Activated T-helper 2 cell treated with anti-CD3 and anti-CD28 coated beads, Interferon-gamma antibody, Interleukin-2, Interleukin-4, amounts not matched to agents 10 μg/mL and 5 μg/mL and 100 μg/mL, durations not matched to agents 14 hours and 24 hours and 36 hours (primary cell): ENCODE measurements at regions not wholly inside any gene's neighbourhood (a gene's known extent, or its start where the extent isn't known, plus 50 kb on each side); places are given as distances from the start of the nearest gene placed in this dataset.

Experiments
- DNase-seq: peaks from one replicate; pipeline ENCODE4 v3.0.0; 2021; ENCODE audit warnings: low spot score
- H3K27ac Mint-ChIP-seq: one replicate; pipeline ENCODE4 v1.8.0; 2021; ENCODE audit warnings: mixed read lengths
- H3K27me3 Mint-ChIP-seq: one replicate; pipeline ENCODE4 v1.8.0; 2021; ENCODE audit warnings: low read depth, mixed read lengths
- H3K36me3 Mint-ChIP-seq: one replicate; pipeline ENCODE4 v1.8.0; 2021; ENCODE audit warnings: low read depth, mixed read lengths
- H3K4me1 Mint-ChIP-seq: one replicate; pipeline ENCODE4 v1.8.0; 2021; ENCODE audit warnings: low read depth, mixed read lengths
- H3K4me3 Mint-ChIP-seq: one replicate; pipeline ENCODE4 v1.8.0; 2021; ENCODE audit warnings: low read depth, mild to moderate bottlenecking, moderate library complexity, mixed read lengths
- H3K9me3 Mint-ChIP-seq: one replicate; pipeline ENCODE4 v1.8.0; 2021; ENCODE audit warnings: mixed read lengths
- intact Hi-C: fragments of 100-400 bp; cut with micrococcal nuclease; formaldehyde crosslinking; loops from one replicate; pipeline ENCODE4 v1.15.1; 2023

- Mint-ChIP-seq H3K9me3 (no peaks in the 10 kb centered on the region), H3K4me3 (no peak overlapping the region), H3K27me3 (peaks cover 5% of the 10 kb centered on the region), H3K4me1 (peaks cover 4% of the 10 kb centered on the region), H3K36me3 (no peaks in the 10 kb centered on the region), H3K27ac (no peak overlapping the region)
- intact Hi-C loops, result no loop called here
- DNase-seq, result no peak
Observed at GRCh38 chr9:20023961-20024571, 235.2 kb upstream of the SLC24A2 start.

GRCh38 chr9:20023210-20023905 is 234.5 kb upstream of the SLC24A2 start:
- H3K4me3 Mint-ChIP-seq, result no peak overlapping the region
- H3K4me1 Mint-ChIP-seq, result peaks cover 4% of the 10 kb centered on the region

GRCh38 chr9:20022410-20022809 is 233.6 kb upstream of the SLC24A2 start:
- Mint-ChIP-seq H3K9me3 (no peaks in the 10 kb centered on the region), H3K4me3 (no peak overlapping the region), H3K27me3 (peaks cover 4% of the 10 kb centered on the region), H3K36me3 (no peaks in the 10 kb centered on the region), H3K4me1 (peaks cover 4% of the 10 kb centered on the region), H3K27ac (no peak overlapping the region)
- DNase-seq, result no peak
- intact Hi-C loops, result no loop called here

More at GRCh38 chr9:20023210-20023905, 234.5 kb upstream of the SLC24A2 start:
- no peaks in the 10 kb centered on the region for H3K36me3 Mint-ChIP-seq
- intact Hi-C loops, result no loop called here
- H3K27me3 Mint-ChIP-seq, result peaks cover 5% of the 10 kb centered on the region
- no peaks in the 10 kb centered on the region for H3K9me3 Mint-ChIP-seq
- DNase-seq, result no peak
- H3K27ac Mint-ChIP-seq, result no peak overlapping the region

GRCh38 chr9:20016611-20017010 is 227.8 kb upstream of the SLC24A2 start:
- H3K9me3 Mint-ChIP-seq, result peaks cover 15% of the 10 kb centered on the region
- intact Hi-C loops, result no loop called here
- H3K27ac Mint-ChIP-seq, result no peak overlapping the region
- H3K4me1 Mint-ChIP-seq, result peaks cover 29% of the 10 kb centered on the region
- H3K36me3 Mint-ChIP-seq, result peaks cover 8% of the 10 kb centered on the region
- no peak overlapping the region for H3K4me3 Mint-ChIP-seq
- no peaks in the 10 kb centered on the region for H3K27me3 Mint-ChIP-seq
- no peak for DNase-seq

GRCh38 chr9:20015427-20015931 is 226.6 kb upstream of the SLC24A2 start:
- peak overlapping the region; percentile 48 for H3K27ac Mint-ChIP-seq
- intact Hi-C loops, result no loop called here

GRCh38 chr9:20014168-20014567 is 225.3 kb upstream of the SLC24A2 start:
- no peak for DNase-seq
- H3K9me3 Mint-ChIP-seq, result peaks cover 21% of the 10 kb centered on the region
- intact Hi-C loops, result no loop called here
- H3K27ac Mint-ChIP-seq, result peak overlapping the region; percentile 29
- no peaks in the 10 kb centered on the region for H3K27me3 Mint-ChIP-seq
- H3K36me3 Mint-ChIP-seq, result peaks cover 13% of the 10 kb centered on the region
- H3K4me3 Mint-ChIP-seq, result no peak overlapping the region
- H3K4me1 Mint-ChIP-seq, result peaks cover 29% of the 10 kb centered on the region

More at GRCh38 chr9:20015427-20015931, 226.6 kb upstream of the SLC24A2 start:
- Mint-ChIP-seq H3K4me1 (peaks cover 29% of the 10 kb centered on the region), H3K27me3 (no peaks in the 10 kb centered on the region), H3K9me3 (peaks cover 21% of the 10 kb centered on the region), H3K36me3 (peaks cover 13% of the 10 kb centered on the region), H3K4me3 (no peak overlapping the region)
- DNase-seq, result no peak

GRCh38 chr9:20012232-20012631 is 223.4 kb upstream of the SLC24A2 start:
- DNase-seq, result no peak
- Mint-ChIP-seq H3K27ac (peak overlapping the region; percentile 48), H3K36me3 (peaks cover 13% of the 10 kb centered on the region), H3K4me3 (no peak overlapping the region), H3K9me3 (peaks cover 21% of the 10 kb centered on the region), H3K27me3 (no peaks in the 10 kb centered on the region), H3K4me1 (peaks cover 29% of the 10 kb centered on the region)
- intact Hi-C loops, result no loop called here

DNA sequence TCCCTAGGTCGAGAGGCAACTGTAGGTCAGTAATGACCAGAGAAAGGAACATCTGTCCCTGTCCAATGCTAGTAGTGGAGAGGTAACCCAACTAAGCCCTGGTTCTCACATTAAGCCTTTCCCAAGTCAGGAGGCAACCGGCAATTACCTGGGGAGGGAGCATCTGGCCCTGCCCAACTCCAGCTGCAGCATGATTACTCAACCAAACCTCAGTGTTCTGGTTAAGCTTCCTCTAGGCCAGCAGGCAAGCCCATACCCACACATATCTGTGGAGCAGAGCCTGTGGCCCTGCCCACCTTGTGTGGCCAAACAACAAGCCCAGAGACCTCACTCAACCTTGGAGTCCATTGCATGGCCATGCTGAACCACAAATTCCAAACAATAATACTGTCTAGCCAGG is 220.8 kb upstream of the SLC24A2 start:
- H3K9me3 Mint-ChIP-seq, result peaks cover 17% of the 10 kb centered on the region
- H3K4me3 Mint-ChIP-seq, result no peak overlapping the region
- peaks cover 10% of the 10 kb centered on the region for H3K36me3 Mint-ChIP-seq
- no peak for DNase-seq
- H3K4me1 Mint-ChIP-seq, result peaks cover 15% of the 10 kb centered on the region
- no peaks in the 10 kb centered on the region for H3K27me3 Mint-ChIP-seq
- intact Hi-C loops, result no loop called here
- no peak overlapping the region for H3K27ac Mint-ChIP-seq

GRCh38 chr9:20002011-20002410 is 213.2 kb upstream of the SLC24A2 start:
- Mint-ChIP-seq H3K4me1 (peaks cover 33% of the 10 kb centered on the region), H3K36me3 (peaks cover 13% of the 10 kb centered on the region), H3K9me3 (peaks cover 14% of the 10 kb centered on the region), H3K27me3 (no peaks in the 10 kb centered on the region), H3K4me3 (no peak overlapping the region), H3K27ac (no peak overlapping the region)
- no peak for DNase-seq
- intact Hi-C loops, result no loop called here

DNA sequence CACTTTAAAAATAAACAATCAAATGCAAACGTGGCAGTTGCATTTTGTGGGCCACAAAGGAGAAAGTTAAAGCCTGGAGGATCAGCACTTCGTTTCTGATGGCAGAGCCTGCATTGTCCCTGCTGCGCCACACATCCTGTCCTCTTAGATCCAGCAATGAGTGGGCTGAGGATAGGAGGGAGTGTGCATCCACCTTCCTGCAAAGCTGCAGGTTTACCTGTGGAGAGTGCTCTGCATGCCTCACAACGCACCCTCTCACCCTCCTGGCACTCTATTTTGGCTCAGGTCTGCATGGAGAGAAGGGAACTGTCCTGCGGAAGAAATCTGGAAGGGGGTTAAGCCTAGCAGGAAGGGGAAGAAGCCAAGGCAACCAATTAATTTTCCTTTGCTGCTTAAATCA is 212.2 kb upstream of the SLC24A2 start:
- Mint-ChIP-seq H3K9me3 (peaks cover 17% of the 10 kb centered on the region), H3K27ac (no peak overlapping the region), H3K4me3 (no peak overlapping the region), H3K36me3 (peaks cover 18% of the 10 kb centered on the region), H3K27me3 (no peaks in the 10 kb centered on the region), H3K4me1 (peaks cover 38% of the 10 kb centered on the region)
- intact Hi-C loops, result no loop called here
- DNase-seq, result no peak

DNA sequence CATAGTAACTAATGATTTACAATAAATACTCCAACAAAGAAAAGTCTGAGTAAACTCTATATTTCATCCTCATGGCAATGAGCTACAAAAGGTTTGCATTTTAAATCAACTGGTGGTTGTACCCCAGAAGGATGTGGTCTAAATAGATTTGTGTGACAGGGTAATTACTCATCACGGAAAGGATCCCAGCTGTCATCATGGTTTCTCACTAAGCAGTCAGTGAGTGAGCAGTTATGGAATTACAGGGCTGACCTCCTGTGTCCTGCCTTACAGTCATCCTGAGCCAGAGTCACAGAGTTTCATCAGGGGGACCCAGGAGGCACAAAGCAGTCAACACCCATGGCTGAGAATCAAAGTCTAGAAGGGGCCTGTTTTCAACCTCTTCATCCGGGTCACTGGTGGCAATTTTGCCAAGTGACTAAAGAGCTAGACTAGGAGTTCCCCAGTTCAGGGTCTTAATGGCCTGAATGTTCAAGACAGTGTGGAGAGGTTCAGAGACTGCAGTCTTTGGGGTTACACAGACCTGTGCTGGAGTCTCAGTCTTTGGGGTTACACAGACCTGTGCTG is 210.7 kb upstream of the SLC24A2 start:
- Mint-ChIP-seq H3K27me3 (no peaks in the 10 kb centered on the region), H3K36me3 (peaks cover 22% of the 10 kb centered on the region), H3K27ac (peak overlapping the region; percentile 91), H3K4me3 (no peak overlapping the region), H3K9me3 (peaks cover 17% of the 10 kb centered on the region), H3K4me1 (peaks cover 51% of the 10 kb centered on the region)
- peak; percentile 55 for DNase-seq
- intact Hi-C loops, result loop anchor here (5.0 kb wide), 9 partner anchors 43 to 1098 kb away; partner anchors contain the start of genes FOCAD, HACD4 and MLLT3

DNA sequence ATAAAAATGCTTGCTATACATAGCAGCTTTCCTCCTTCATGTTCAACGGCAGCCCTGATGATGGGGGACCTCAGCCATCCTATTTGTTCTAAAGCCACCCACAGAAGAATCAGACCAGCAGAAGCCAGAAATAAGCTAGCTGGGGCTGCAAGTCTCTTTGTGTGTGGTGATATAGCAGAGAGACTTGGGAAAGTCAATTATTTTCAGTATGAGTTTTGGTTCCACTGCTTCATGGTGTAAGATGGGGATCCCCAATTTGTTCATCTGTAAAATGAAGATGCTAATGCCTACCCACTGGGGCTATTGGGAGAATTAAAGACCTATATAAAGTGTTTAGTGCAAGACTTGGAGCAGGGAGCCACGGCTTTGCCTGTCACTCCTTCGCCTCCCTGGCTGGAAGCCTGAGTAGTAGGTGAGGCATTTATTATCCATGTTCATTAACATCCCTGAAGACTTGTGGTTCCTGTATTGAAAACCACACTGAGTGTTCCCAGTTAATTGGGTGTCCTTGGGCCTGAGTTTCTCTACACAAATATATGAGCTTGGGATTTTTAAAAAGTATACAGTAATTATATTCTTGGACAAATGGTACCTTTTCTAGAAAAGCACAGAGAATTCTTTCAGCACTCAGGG is 210.1 kb upstream of the SLC24A2 start:
- intact Hi-C loops, result loop anchor here (1.0 to 5.0 kb wide), 11 partner anchors 23 to 1098 kb away; partner anchors contain the start of genes FOCAD, HACD4 and MLLT3
- H3K27ac Mint-ChIP-seq, result peak overlapping the region; percentile 91
- DNase-seq, result no peak
- H3K27me3 Mint-ChIP-seq, result no peaks in the 10 kb centered on the region
- H3K4me3 Mint-ChIP-seq, result peak overlapping the region; percentile 45
- peaks cover 58% of the 10 kb centered on the region for H3K4me1 Mint-ChIP-seq
- H3K9me3 Mint-ChIP-seq, result peaks cover 17% of the 10 kb centered on the region
- H3K36me3 Mint-ChIP-seq, result peaks cover 22% of the 10 kb centered on the region
